ENCODE measurements at regions not wholly inside any gene's neighbourhood (a gene's known extent, or its start where the extent isn't known, plus 50 kb on each side); places are given as distances from the start of the nearest gene placed in this dataset.

DNA sequence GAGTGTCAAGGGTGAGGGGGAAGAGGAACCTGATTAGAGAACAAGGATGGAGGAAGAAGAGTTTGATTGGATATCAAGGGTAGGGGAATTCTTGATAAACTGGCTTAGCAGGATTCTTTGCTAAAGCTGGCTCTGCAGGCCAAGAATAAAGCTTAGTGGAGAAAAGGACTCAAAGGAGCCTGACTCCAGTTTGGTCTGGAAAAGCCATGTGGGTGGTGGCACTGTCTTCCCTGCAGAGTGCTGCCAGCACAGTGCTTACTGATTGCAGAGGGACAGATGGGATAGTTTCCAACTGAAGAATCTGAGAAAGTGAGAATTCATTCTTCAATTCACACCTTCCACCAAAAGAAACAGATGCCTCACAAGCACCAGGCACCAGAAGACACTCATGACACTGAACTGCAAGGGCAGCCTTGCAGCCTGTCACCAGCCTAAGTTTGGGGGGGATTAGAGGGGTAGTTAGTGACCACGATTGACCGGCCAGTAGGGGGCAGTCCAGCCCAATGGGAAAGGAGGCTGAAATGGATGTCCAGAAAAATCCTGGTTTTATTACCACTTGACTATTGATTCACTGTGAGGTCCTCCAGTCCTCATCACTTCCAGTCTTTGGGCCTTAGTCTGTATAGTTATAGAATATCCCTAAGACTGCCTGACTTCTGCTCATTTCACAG lies 334.5 kb downstream of the SMAD2 start:
- no peak for DNase-seq (ENCODE audit: low spot score)

DNA sequence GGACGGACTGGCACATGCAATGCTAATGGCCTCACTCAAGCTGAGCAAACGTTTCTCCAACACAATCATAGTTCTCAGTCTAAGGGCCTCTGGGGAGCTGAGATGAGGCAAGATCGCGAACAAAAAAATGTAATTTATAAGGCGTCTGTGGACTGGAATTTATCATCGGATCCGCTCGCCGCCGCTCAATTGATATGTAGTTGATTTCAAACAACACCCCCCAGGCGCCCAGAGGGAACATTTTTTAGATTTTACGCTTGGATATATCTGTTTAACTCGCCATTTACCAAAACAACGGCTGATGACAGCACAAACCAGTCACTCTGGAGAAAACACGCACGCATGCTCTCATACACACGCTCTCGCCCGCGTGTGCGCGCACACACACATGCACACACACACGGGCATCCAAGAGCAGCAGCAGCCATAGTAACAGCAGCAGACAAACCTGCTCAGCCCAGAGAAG lies 335.8 kb downstream of the SMAD2 start:
- DNase-seq (ENCODE audit: low spot score) = no peak

DNA sequence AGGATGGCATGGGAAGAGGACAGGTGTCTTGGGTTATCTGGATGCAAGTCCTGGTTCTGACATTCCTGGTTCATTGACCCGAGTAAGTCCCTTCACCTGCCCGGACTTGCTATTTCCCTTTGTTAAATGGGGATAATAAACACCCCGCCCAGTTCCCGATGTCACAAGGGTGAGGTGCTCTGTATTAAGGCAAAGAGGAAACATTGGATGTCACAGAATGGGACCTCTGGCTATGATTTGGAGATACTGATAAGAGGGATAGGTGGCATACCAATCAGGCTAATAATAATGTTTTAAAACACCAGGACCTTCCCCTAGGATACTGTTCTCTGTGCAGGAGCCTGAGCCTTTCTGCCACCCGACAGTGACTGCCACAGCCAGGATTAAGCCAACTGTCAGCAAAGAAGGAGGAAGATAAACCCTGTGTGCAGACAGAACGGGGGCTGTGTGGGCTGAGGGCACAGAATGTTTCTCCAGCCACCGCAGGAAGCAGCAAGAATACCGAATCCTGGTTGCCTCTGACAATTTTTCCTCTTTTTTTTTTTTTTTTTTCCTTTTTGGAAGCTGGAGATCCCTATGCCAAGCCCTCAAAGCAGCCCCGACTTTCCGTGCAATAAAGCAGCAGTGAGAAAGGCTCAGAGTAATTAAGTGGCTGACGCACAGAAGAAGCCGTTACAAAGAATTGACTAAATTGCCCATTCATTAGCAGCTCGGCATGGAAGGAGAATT lies 336.6 kb downstream of the SMAD2 start:
- no peak for DNase-seq (ENCODE audit: low spot score)

DNA sequence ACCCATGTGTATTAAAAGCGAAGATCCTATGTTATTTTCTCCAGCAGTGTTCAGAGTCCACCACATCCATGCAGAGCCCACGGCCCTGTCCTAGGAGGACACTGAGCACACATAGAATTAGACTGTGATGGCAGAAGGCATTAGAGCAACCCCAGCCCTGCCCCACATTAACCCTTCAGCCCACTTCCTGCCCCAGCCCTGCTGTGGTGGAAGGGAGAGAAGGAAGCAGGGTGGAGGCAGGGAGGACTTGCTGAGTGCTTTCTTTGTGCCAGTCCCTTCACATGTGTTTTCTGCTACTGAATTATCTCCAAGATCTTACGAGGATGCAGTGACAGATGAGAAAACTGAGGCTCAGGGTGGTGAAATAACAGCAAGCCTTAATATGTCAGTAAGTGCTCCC lies 339.0 kb downstream of the SMAD2 start:
- DNase-seq (ENCODE audit: low spot score) = no peak

DNA sequence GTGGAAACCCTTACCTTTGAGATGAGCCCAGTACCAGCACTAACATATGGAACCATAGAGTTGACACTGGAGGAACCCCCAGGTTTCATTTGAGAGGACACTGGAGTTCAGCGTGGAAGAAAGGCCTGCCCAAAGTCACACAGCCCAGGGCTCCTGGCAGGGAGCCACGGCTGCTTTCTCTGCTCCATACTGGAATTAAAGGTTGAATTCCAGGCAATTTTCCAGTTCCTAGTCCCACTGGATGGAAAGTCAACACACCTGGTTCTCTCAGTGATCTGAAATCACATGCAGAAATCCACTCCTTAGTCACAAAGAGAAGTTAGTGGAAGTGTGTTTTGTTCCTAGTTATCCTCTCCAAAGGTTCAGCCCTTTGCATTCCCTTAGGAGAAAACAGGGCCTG lies 336.1 kb upstream of the SKOR2 start:
- no peak for DNase-seq (ENCODE audit: low spot score)

DNA sequence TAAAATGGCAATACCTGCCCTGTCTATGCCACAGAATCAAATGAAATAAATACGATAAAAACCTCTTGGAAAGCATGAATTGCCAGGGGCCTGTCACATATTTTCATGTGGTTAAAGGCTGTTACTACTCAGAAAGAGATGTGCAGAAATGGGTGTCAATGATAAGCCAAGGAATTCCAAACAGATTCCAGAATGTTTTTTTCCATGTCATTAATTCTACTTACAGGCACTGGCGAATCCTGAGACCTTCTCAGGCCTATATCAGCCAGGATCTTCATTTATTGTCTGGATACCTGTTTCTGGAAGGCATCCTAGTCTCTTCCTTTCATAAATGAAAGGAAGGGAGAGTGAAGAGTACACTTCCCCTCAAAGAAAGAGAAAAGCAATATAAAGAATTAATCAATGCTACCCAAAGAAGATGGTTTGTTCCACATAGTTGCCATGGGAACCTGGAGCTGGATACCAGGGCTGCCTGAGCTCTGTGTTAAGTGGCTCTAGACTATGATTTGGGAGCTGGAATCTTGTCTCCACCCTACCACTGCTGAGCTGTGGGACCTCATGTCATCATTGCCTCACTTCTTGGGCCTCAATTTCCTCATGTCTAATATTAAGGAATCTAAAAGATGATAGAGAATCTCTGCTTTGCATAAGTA lies 335.1 kb upstream of the SKOR2 start:
- DNase-seq (ENCODE audit: low spot score) = no peak

DNA sequence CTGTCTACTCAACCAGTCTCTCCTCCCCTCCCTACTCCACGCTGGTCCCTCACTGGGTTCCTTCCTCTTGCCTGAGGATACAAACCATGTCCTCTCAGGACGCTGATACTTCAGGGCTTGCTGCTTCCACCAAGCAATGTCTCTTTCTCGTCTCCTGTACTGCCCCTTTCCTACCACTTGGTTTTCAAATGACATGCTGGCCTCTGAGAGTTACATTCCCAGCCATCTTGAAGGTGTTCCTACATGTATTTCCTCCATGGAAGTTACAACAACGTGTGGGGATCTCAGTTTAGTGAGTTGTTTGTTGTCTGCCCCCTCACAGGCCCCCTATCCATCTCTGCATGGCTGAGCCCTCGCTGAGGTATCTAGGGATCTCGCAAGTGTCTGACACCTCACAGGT lies 334.5 kb upstream of the SKOR2 start:
- no peak for DNase-seq (ENCODE audit: low spot score)

DNA sequence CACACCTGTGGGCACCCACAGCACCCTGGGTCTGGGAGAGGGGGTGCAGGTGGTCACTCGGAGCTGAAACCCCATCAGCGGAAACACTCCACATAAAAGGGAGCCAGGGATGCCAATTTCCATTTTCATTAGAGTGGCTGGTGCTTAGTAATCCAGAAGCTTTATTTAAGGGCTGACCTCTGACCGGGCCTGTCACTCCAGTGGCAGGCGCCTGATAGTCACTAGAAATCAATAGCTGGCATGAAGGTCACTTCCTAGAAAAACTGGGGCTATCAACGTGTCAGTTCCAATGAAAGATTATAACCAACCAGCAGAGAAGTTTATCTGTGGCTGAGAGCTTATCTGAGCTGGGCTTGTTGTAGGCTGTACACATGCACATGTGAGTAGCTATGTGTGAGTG lies 333.7 kb upstream of the SKOR2 start:
- DNase-seq (ENCODE audit: low spot score) = no peak

DNA sequence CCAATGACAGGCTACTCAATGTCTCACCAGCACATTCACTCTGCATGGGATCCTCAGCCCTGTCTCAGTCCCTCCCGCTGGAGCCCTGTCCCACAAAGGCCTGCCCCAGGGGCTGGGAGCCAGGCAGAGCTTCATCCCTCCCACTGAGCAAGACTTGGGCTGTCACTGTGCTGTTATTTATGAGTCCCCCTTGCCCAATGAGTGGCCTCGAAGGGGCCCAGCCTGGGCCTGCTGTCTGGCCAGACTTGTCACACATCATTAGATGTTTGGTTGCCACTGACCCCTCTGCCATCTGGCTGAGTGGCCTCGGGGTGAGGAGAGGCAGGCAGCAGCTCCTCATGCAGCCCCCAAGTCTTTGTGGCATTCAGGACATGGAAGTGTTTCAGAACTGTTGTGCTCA lies 330.6 kb upstream of the SKOR2 start:
- DNase-seq (ENCODE audit: low spot score) = no peak

DNA sequence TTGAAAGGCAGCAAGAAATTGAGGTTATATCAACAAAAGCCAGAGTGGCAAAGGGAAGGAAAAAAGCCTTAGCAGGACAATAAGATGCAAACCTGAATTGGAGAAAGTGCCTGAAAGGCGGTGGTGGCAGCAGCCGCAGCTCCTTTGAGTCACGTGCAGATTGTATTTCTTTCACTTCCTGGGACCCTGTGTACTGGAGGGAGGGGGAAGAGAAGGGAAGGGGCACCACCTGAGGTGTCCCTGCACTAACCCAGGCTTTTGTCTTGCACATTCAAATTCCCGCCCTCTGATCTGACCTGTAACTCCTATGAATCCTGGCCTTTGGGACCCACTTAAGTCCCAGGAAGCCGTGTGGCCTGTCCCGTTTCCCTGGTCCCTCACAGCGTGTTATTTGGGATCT lies 326.1 kb upstream of the SKOR2 start:
- DNase-seq (ENCODE audit: low spot score) = no peak

DNA sequence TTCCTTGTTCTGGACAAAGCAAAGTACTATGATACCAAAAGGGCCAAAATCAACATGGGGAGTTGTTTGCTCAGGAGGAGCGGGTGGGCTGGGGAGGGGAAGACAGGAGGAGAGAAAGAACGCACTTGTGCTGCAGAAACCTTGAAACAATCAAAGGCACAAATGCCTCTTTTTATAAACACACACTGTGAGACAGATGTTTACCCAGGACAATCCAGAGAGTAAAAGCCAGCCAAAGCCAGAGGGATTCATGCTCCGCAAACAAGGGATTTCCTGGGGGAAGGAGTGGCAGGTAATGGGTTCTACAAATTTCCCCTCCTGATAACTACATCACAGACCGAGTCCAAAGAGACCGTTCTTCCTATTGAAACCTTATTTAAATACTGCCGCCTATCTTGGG lies 323.5 kb upstream of the SKOR2 start:
- DNase-seq (ENCODE audit: low spot score) = no peak

DNA sequence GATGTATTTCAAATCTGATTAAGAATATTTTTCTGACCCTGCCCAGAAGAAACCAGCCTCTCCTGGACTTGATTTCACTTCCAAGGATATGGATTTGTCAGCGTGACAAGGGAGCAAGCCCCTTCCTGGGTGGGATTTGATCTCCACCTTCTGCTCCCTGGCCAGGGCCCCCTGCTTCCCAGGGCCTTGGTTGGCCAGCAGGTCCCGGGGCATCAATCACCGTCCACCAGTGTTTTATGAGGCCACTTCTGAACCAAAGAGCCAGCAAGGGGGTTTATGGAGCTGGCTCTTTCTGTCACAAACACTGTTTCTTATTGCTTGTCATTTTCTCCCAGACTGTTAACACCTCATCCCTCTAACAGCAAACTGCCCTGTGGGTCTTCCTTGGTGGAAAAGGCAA lies 320.5 kb upstream of the SKOR2 start:
- DNase-seq (ENCODE audit: low spot score) = no peak

DNA sequence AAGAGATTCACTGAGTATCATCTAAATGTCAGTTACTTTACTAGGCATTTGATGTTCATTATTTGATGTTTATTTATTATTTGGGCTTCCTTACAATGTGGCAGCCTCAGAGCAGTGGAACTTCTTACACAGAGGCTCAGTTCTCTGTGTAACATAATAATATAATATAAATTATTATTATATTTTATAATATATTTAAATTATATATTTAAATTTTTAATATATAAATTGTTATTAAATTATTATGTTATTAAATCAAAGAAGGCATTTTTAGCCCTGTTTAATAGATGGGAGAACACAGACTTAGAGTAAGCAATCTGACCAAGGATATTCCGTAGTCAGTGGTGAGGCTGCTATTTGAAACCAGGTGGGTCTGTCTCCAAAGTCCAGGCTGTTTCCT lies 315.3 kb upstream of the SKOR2 start:
- no peak for DNase-seq (ENCODE audit: low spot score)

DNA sequence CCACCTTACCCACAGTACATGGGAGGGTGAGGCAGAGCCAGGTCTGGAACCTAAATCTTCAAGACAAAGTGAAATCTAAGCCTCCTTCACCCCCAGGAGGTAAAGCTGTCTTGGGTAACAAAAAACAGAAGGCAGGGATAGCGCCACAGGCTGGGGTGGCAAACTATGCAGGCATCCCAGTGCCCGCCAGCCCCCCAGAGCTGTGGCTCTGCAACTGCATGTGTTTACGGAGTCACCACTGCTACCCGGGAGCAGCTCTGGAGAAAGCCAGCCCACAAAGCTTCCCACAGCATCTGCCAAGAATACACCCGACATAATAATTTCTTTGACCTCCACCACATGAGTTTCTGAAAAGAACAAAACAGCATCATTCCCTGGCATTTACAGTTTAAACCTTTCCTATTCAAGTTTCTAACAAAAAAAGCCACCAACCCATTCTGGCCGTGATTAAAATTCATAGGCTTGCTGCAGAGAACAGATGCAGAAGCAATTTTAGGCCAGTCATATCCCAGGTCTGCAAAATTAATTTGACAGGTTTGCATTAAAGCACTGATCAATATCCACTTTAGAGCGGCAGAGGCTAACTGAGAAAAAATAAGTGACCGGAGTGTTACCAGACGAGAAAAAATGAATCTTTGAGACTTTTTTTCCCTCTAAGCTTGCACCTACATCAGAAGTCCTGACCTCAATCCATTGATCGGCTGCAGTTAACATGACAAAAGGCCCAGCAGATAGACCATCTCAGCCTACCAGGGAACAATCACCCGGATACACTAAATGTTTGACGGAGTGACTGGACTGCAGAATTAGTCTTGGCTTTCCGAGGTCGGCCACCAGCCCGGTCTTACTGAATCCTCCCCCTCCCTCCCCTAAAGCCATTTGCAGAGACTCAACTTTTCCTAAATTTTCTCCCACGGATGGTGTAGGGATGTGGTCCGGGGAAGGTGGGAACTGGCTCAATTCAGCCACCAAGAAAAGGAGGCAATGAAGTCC lies 309.6 kb upstream of the SKOR2 start:
- no peak for DNase-seq (ENCODE audit: low spot score)

DNA sequence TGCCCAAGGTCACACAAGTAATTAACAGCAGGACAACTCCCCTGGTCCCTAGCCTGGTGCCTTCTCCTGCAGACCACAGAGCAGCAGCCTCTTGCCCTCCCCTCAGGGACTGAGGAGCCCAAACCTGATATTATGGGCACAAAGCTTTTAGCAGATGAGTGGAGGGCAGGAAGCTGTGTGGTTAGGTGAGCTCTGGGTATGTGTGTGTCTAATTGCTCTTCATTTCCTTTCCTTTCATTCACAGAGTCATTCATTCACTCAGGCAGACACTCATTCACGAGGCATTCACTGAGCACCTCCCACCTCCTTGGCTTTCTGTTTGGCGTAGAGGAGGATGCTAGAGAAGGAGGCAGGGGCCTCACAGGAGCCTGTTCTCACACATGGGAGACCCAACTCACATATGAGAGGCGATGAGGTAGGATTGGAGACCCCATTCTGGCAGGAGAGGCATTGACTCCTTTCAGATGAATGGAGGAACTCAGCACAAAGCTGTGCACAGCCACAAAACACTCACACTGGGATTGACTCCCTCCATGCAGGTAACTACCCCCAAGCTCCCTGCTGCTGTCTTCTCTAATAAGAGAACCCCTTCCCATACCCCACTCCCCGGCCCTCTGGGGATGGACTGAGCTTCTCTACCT lies 306.8 kb upstream of the SKOR2 start:
- DNase-seq (ENCODE audit: low spot score) = no peak

DNA sequence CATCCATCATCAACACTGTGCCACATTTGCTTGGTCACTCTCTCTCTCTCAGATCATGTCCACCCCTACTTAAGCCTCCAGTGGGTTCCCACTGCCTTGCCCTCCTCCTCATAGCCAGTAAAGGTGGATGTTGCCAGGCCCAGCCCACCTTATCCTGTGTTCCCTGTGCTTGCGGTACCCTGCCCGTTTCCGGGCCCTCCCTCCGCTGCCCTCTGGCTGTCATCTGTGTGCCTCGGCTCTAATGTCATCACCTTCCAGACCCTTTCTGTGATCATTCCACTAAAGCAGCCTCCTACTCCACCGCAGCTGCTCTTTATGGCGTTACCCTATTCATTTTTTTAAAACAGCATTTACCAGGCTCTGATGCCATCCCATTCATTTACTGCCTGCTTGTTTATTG lies 305.7 kb upstream of the SKOR2 start:
- DNase-seq (ENCODE audit: low spot score) = no peak

DNA sequence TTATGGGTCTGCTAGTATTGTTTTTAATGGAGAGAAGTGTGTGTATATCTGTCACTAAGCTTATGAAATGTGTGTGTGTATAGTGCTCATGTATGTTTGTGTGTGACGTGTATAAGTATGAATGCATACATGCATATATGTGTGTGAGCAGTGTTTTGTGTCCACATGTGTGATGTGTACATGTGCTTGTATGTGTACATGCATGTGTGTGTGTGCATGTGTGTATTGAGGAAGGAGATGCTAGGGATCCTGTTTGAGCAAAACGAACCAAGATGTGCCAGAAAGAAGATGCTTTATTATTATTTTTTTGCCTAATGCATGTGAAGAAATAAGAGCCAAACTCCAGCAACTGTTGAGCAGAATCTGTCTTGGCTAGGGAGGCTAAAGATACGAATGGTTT lies 301.3 kb upstream of the SKOR2 start:
- no peak for DNase-seq (ENCODE audit: low spot score)

DNA sequence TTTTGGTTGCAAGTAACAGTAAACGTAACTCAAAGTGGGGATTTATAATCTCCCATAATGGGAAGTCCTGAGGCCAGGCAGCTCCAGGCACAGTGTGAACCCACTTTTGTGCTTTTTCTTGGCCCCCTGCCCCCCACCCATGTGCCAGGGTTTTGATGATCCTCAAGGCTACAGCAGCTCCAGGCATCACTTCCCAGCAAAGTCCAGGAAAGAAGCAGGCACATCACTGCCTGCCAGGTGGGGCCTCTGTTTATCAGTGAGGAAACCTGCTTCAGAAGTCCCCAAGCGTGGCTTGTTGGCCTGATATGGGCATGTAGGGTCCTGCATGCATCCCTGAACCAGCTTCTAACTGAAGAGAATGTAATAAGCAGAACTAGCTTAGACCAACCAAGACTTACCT lies 299.2 kb upstream of the SKOR2 start:
- no peak for DNase-seq (ENCODE audit: low spot score)

DNA sequence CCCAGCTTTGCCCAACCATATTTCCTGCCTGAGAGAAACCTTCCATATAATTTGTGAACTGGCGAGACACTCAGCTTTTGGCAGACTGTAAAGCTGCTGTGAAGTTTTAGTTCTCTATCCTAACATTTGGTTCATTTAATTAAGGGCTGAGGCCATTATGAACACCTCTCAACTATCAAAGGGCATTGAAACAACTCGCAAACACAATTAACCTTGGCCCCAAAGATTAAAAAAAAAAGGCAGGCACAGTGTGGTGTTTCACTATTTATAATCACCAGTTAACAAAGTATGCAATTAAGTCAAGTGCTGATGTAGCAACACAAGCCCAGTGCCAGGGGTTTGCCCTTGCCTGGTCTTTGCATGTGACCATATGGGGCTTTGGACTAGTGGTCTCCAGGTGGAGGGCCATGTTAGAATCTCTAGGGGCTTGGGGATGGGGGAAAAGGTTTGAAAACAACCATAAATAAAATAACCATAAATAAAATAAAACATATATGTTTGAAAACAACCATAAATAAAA lies 297.6 kb upstream of the SKOR2 start:
- DNase-seq (ENCODE audit: low spot score) = no peak

DNA sequence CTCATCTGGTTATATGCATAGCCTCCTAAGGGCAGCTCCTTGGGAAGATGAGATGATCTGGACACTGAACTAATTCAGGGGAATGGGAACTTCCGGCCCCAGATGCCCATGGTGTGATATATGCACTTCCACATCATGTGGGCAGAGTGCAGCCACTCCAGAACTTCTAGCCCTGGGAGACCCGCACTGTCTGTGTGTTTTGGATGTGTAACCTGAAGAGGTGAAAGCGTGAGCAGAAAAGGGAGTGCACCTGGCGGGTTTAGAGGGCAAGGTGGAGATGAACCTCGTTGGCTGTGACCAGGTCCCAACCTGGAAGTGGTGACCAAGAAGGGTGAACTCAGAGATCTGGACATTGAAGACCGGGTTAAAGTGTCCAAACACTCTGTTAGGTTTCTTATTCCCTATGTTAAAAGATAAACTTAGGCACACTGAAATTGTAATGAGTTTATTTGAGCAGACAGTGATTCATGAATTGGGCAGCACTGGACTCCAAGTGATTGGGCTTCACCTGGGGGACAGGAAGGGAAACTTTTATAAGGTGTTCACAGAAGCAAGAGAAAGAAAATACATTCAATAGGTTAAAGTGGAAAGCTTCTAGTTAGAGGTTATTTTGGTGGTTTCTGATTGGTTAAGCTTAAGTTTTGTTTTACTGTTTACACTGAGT lies 296.2 kb upstream of the SKOR2 start:
- DNase-seq (ENCODE audit: low spot score) = no peak

DNA sequence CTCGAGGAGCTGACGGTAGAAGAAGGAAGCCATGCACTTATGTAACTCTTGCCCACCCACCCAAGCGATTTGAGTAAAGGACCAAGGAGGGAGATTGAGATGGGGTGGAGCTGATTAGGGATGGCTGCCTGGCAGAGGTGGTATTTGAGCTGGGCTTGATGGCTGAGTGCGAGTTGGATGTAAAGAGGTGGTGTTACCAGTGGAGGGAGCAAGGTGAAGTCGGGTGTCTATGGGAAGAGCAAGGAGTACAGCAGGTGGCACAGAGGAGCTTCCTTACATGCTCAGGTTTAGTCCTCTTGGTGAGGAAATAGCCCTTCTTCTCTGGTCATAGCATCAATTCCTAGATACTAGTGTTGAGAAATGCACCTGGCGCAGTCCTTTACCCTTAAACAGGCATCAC lies 294.2 kb upstream of the SKOR2 start:
- no peak for DNase-seq (ENCODE audit: low spot score)

Measured in COLO829 (cell line).